ENCODE measurements at regions not wholly inside any gene's neighbourhood (a gene's known extent, or its start where the extent isn't known, plus 50 kb on each side); places are given as distances from the start of the nearest gene placed in this dataset.
"Not testable (repeated sequence)": the region's sequence is repeated elsewhere in the genome, so short reads cannot be mapped to it uniquely, and the experiment has no call there.

DNA sequence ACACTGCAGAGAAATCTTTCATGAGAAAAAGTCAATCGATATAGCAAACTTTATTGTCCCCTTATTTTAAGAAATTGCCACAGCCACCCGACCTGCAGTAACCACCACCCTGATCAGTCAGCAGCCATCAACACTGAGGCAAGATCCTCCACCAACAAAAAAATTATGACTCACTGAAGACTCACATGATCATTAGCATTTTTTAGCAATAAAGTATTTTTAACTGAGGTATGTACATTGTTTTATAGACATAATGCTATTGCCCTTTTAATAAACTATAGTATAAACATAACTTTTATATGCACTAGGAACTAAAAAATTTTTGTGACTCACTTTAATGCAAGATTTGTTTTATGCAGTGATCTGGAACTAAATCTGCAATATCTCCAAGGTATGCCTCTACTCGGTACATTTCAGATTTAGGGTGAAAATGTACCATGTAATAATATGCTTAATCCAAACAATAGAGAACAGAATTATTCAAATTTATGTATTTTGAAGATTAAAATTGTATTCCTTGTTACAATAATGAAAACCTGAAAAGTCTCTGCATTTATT, 79.2 kb upstream of the CEP126 start:
- no peak for DNase-seq

DNA sequence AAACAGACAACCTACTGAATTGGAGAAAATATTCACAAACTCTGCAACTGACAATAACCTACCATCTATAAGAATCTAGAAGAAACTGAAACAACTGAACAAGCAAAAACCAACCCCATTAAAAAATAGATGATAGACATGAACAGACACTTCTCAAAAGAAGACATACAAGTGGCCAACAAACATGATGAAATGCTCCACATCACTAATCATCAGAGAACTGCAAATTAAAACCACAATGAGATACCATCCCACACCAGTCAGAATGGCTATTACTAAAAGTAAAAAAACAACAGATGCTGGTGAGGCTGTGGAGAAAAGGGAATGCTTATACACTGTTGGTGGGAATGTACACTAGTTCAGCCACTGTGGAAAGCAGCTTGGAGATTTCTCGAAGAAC, 84.3 kb upstream of the CEP126 start:
- DNase-seq, result not testable (repeated sequence)

DNA sequence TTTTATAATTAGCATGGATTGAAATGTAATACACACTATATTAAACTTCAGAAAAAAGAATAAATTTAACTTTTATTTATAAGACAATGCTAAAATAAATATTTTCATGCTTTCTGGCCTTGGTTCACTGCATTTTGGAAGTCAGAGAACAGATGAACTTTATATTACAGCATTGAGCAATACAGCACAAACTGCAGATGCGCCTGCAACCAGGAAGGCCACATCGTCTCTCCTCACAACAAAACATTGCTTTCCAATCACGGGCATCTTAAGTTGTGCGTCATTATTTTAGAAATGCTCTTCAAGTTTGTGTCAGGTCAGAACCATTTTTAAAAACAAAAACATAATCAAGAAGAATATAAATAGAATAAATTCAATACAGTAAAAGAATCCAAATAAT, 89.3 kb upstream of the CEP126 start:
- no peak for DNase-seq

- DNase-seq, result no peak
Observed at GRCh38 chr11:101817581-101817980, 97.2 kb upstream of the CEP126 start.

DNA sequence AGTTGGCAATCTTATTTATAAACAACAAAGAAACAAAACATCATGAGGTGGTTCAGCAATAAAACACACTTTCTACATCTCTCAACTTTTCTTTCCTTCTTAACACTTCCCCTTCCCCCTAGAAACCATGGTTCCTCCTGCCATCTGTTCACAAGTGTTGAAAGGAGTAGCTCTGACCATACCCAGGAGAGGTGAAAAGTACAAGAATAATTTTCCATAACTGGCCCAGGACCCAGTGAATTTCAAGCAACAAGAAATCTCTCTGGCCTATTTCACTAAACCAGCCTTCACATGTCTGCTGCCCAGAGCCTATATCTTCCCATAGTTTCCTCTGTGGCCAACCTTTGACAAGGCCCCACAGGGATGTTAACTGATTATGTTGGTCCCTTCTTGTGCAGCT, 98.2 kb upstream of the CEP126 start:
- no peak for DNase-seq

GRCh38 chr11:101812546-101812945, 102.3 kb upstream of the CEP126 start:
- DNase-seq, result no peak

- DNase-seq, result no peak
Observed at GRCh38 chr11:101810546-101810945, 104.3 kb upstream of the CEP126 start.

DNA sequence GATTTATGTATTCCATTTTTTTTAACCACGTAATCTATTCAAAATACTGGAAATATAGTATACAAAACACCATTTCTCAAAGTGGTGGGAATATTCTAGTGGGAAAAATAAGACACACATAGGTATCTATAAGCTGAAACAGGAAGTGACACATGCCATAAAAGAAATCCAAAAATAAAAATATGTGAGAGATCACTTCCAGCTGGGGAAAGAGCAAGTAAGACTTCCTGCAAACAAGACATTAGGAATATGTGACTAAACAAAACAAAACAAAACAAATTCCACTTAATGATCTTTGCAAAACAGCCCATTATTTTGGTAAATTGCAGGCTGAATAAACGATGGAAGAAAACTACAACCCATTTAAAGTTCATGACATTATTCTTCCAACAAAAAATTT, 107.3 kb upstream of the CEP126 start:
- no peak for DNase-seq

DNA sequence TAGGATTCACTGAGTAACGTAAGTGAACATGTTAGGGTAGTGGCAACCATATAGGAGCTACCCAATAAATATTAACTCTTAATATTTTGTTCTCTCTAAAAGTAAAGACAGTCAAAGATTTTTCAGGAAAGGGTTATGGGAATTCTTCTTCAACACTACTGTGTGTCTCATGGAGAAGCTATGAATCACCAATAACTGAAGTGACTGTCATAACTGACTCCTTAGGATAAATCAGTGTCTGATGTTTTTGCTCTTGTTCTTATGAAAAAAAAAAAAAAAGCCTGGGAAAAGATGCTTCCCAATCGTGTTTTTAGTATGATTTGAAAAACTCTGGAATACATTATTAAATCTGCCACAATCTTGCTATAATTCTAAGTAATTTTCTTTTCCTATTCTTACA, 111.2 kb upstream of the CEP126 start:
- DNase-seq, result no peak

DNA sequence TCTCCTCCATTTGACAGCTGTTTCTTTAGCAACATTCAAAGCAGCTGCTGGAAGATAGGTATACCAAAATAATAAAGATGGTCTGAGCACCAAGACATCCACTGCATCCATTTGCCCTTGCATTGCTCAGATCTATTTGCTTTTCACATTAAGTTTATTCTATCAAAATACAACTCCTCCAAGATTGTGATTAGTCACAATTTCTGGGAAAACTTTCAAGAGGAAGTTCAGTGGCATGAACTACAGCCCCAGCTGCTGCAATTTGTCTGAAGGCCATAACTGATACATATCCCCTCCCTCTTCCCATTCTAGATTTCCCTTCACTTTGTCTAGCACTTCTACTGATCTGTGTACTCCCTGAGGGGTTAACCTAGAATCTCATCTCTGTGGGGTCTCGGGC, 117.5 kb upstream of the CEP126 start:
- no peak for DNase-seq

GRCh38 chr11:101792814-101793213, 122.0 kb upstream of the CEP126 start:
- DNase-seq, result no peak

GRCh38 chr11:101786916-101787315, 127.9 kb upstream of the CEP126 start:
- no peak for DNase-seq

DNA sequence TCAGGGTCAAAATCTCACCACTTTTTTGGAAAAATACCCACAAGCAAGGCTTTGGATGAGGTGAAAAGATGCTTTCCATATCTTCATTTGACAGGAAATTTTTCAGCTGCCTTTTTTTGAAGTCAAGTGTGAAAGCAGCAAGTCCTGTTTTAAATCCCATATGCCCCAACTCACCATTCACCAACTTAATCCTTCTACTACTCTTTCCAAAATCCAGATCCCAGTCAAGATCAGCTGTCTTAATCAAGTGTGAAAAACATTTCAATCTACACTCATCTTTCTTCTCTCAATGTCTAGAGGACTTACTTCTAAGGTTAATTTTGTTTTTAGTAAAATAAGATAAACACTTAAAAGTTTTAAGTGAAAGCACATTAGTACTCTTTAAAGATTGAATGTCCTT, 128.4 kb upstream of the CEP126 start:
- DNase-seq, result no peak

DNA sequence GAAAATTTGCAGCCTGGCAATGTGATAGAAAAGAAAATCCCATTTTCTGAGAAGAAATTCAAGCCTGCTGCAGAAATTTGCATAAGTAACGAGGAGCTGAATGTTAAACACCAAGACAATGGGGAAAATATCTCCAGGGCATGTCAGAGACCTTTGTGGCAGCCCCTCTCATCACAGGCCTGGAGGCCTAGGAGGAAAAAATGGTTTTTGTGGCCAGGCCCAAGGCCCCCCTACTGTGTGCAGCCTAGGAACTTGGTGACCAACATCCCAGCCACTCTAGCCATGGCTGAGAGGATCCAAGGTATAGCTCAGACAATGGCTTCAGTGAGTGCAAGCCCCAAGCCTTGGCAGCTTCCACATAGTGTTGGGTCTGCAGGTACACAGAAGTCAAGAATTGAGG, 135.6 kb upstream of the CEP126 start:
- not testable (repeated sequence) for DNase-seq

GRCh38 chr11:101777476-101777875, 137.3 kb upstream of the CEP126 start:
- DNase-seq, result no peak

GRCh38 chr11:101775033-101775432, 139.8 kb upstream of the CEP126 start:
- DNase-seq, result no peak

- DNase-seq, result no peak
Observed at GRCh38 chr11:101770648-101771047, 144.2 kb upstream of the CEP126 start.

DNA sequence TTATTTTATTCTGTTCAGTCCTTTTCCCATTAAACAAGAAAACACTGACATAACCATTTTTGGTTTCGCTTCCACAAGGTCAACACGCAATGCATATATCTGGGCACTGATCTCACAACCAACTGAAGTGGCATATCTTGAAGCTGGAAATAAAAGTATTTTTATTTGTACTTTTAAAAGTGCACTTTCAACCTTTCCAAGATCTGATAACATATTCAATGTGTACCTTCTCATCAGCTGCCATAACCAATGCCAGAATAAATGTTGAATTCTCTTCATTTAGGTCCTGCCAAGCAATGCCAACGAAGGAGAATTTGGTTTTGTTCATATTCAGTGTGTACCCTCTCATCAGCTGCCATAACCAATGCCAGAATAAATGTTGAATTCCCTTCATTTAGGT, 148.9 kb upstream of the CEP126 start:
- DNase-seq, result no peak

- DNase-seq, result no peak
Observed at GRCh38 chr11:101759771-101760450, 154.9 kb upstream of the CEP126 start.

DNA sequence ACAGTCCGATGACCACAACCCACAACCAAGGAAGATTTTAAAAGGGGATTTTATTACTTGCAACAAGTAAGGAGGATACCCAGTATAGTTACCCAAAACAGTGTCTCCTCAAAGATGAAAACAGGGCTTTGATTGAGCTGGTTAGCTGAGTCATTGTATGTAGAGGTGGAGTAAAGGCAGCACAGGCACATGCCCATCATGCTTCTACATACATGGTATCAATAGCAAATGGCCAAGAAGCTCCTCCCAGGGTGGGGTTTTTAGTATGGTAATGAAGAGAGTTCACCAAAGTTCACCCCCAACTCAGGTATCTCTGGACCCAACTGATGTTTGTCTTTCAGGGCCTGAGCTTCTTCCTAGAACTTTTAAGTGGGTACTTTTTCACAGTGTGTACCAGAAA, 157.1 kb upstream of the CEP126 start:
- no peak for DNase-seq

GRCh38 chr11:101748572-101749344, 165.0 kb upstream of the TRPC6 start:
- no peak for DNase-seq

GRCh38 chr11:101745756-101746155, 161.9 kb upstream of the TRPC6 start:
- DNase-seq, result no peak

DNA sequence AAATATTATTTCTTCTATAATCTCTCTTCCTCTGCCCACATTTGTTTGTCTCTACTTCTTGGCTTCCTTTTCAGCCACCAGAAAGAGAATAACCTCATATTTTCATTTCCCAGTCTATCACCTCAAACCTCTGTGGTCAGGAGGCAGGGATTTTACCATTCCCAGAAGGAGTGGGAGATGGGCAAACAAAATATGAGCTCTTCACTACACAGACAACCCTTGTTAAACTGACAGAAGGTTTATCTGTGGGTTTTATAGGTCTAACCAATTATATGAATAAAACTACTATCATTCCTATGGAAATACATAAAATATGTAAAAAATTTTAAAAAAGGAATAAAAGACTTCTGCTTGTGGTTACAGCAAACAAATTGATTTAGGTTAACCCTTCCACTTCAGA, 160.0 kb upstream of the TRPC6 start:
- DNase-seq, result no peak

DNA sequence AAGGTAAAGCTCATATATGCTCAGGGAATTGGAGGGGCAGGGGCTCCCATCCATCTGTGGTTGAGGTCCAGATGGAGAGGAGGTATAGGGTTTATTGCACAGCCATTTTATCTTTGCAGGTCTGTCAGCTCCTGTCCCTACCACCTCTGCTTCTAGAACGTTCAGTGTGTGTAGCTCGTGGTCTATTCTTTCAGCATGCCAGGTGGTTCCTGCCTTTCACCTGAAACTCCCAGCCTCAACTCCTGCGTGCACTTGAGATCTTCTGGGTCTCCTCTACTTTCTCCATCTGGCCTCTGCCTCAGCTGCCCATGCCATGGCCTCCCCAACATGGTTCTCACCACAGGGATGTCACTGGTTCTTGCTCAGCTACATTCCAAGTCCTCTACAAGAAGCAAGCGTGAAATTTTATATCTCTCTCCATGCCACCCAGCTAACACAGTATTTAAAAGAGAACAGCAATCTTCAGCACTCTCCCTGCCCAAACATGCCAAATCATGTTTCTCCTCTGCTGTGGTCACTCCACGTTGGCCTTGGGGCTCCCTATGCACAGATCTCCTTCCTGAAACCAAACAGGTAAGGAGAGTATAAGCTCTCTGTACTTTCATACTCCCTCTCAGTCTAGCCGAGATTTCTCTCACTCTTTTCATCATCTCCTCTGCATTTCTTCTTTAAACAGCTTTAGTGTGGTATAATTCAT, 157.8 kb upstream of the TRPC6 start:
- no peak for DNase-seq
